Brain microvascular endothelial cell (primary cell): ENCODE measurements at regions not wholly inside any gene's neighbourhood (a gene's known extent, or its start where the extent isn't known, plus 50 kb on each side); places are given as distances from the start of the nearest gene placed in this dataset.

ENCODE experiments used
- DNase-seq: peaks from one replicate; pipeline ENCODE4 v3.0.0-alpha.2; 2020
- H3K27ac ChIP-seq: fragments of 250-450 bp; sonication (Bioruptor Pico); 2 replicates; pipeline ENCODE4 v1.5.1; 2020; ENCODE audit warnings: mild to moderate bottlenecking, moderate library complexity
- H3K27me3 ChIP-seq: fragments of 250-450 bp; sonication (Bioruptor Pico); replicated peaks from 2 replicates; pipeline ENCODE4 v1.5.1; 2020; ENCODE audit warnings: mild to moderate bottlenecking
- H3K36me3 ChIP-seq: fragments of 250-450 bp; sonication (Bioruptor Pico); replicated peaks from 2 replicates; pipeline ENCODE4 v1.5.1; 2020; ENCODE audit warnings: mild to moderate bottlenecking
- H3K4me3 ChIP-seq: 2 replicates; pipeline ENCODE4 v1.5.1; 2011; ENCODE audit warnings: low read depth, mild to moderate bottlenecking, control low read depth, low read length, moderate library complexity
- in situ Hi-C: cut with HindIII; loops from 2 replicates; pipeline ENCODE4 v1.10.0; 2017; ENCODE audit warnings: low sequenced_read_pairs, low pct_ligation_motif_present
- TF ChIP-seq, protein P1 (sequence below): IDR thresholded peaks from 2 replicates; pipeline ENCODE4 v1.5.1; 2011; ENCODE audit warnings: low read depth, mild to moderate bottlenecking, moderate library complexity, low read length, control low read depth, inconsistent platforms; ENCODE audit errors: missing control alignments

DNA sequence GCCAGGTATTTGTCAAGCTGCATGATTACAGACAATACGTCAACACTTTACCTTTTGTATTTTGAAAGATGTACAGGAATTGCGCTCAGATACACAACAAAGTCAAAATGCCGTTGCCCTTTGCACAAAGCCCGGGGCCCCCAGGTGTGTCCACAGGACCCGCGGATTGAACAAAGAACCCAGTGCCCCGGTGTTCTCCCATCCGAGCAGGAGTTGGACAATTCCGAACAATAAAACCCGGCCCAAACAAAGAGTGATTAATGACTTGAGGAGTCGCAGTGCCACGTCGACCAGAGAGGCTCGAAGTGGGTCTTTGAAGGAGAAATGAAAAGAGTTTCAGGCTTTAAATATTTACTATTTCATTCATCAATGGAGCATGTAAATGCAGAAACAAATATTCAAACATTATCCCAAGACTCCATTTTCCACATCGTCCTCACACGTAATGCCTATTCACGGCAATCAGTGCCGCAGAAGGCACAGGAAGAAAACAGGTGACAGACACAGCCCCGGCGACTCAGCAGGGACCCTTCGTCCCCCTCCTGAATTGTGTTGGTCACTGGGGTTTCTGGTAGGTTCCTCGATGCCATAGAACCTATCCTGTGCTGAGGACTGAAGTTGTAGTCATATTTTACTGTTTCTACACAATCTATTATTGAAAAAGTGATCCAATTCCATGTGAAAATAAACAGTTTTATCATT, 70.9 kb upstream of the MGMT start:
- no peak overlapping the region for H3K27ac ChIP-seq
- DNase-seq = no peak
- H3K36me3 ChIP-seq = no peaks in the 10 kb centered on the region
- in situ Hi-C loops = no loop called here
- no peaks in the 10 kb centered on the region for H3K27me3 ChIP-seq
- TF ChIP-seq, protein P1, sequence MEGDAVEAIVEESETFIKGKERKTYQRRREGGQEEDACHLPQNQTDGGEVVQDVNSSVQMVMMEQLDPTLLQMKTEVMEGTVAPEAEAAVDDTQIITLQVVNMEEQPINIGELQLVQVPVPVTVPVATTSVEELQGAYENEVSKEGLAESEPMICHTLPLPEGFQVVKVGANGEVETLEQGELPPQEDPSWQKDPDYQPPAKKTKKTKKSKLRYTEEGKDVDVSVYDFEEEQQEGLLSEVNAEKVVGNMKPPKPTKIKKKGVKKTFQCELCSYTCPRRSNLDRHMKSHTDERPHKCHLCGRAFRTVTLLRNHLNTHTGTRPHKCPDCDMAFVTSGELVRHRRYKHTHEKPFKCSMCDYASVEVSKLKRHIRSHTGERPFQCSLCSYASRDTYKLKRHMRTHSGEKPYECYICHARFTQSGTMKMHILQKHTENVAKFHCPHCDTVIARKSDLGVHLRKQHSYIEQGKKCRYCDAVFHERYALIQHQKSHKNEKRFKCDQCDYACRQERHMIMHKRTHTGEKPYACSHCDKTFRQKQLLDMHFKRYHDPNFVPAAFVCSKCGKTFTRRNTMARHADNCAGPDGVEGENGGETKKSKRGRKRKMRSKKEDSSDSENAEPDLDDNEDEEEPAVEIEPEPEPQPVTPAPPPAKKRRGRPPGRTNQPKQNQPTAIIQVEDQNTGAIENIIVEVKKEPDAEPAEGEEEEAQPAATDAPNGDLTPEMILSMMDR = no peak
- no peak overlapping the region for H3K4me3 ChIP-seq

DNA sequence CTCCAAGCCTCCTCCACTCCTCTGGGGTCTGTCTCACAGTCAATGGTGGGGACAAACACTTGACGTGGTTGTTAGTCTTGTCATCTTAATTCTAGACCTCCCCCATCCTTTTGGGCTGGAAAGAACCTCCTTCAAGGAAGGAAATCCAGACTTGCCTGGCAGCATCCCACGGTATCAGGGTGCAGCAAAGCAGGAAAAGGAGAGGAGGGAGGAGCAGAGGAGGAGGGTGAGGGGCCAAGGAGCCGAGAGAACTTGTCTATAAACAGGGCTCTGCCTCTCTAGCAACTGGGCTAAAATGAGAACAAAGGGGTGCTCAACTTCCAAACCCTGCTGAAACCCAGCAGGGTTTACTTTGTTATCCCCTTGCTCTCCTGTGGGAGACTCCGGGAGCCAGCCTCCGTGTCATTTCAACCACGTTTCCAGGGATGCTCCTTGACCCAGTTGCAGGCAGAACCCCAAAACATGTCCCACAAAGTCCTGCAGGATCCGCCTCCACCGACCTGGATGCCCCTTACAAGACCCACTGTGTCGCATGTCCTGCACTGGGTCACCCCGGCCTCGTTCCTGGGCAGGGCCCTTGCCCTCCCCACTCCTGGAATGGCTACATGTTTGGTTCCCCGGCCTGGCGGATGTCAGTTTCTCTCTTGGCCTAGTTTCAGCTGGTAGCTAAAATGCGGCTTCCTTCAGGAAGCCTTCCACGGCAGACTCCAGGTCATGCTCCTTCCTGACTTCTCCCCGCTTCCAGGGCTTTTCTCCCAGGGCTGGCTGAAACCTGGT, 69.7 kb upstream of the MGMT start:
- no peak overlapping the region for H3K4me3 ChIP-seq
- no peaks in the 10 kb centered on the region for H3K27me3 ChIP-seq
- in situ Hi-C loops = no loop called here
- TF ChIP-seq, protein P1 = no peak
- no peaks in the 10 kb centered on the region for H3K36me3 ChIP-seq
- no peak overlapping the region for H3K27ac ChIP-seq
- DNase-seq = no peak

DNA sequence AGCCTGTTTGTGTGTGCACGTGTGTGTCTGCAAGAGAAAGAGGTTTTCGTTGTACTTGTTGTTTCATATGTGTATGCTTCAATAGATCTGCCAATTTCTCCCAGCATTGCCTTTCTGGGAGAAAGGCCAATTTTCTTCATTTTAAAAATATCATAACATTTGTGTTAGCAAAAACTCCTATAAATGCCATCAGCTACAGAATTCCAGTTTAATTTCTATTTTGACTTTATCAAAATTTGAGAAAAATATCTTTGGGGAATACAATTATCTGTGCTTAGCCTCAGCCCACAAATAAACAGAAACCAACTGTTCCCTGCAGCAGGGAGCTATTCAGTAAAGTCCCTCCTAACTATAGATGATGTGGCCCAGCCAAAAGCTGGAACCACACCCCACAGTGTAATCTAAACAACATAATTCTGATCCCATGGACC, 68.3 kb upstream of the MGMT start:
- no peak overlapping the region for H3K27ac ChIP-seq
- in situ Hi-C loops = no loop called here
- TF ChIP-seq, protein P1 = no peak
- DNase-seq = no peak
- H3K27me3 ChIP-seq = no peaks in the 10 kb centered on the region
- H3K36me3 ChIP-seq = no peaks in the 10 kb centered on the region
- no peak overlapping the region for H3K4me3 ChIP-seq

DNA sequence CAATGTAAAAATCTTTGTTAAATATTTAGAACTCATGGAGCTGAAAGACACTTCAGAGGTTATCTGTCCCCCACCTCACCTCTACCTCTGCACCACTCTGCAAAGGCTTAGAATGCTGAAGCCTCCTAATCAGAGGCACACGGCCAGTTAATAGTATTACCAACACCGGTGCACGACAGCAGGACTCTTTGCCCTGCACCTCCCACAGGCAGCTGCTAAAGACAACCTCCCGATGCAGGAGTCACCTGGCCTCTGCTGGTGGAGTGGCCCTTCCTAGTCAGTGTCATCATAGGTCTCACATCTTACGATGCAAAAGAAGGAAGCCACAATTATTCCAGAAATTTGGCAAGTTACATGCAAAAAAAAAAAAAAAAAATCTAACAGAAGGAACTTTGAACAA, 66.6 kb upstream of the MGMT start:
- H3K36me3 ChIP-seq = no peaks in the 10 kb centered on the region
- H3K27me3 ChIP-seq = no peaks in the 10 kb centered on the region
- TF ChIP-seq, protein P1 = no peak
- H3K27ac ChIP-seq = no peak overlapping the region
- DNase-seq = no peak
- in situ Hi-C loops = no loop called here
- H3K4me3 ChIP-seq = no peak overlapping the region

DNA sequence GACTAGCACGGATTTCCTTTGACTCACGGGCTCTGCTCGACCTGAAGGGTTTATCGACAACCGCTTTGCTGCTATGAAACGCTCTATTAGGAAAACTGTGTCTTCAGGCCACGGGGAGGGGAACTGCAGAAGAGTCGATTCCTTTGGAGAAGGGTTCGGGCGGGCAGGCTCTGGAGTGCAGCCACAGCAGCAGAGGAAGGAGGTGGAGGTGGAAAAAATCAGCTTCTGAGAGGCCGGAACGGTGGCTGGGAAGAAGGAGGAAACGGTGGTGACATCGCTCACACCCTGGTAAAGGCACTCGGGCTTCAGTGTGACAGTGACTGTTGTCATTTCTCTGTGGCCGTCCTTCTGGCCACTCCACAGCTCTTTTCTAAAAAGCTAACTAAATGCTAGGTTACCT, 64.6 kb upstream of the MGMT start:
- TF ChIP-seq, protein P1 = no peak
- DNase-seq = no peak
- Histone ChIP-seq H3K27me3 (no peaks in the 10 kb centered on the region), H3K4me3 (no peak overlapping the region), H3K27ac (no peak overlapping the region), H3K36me3 (no peaks in the 10 kb centered on the region)
- in situ Hi-C loops = no loop called here

DNA sequence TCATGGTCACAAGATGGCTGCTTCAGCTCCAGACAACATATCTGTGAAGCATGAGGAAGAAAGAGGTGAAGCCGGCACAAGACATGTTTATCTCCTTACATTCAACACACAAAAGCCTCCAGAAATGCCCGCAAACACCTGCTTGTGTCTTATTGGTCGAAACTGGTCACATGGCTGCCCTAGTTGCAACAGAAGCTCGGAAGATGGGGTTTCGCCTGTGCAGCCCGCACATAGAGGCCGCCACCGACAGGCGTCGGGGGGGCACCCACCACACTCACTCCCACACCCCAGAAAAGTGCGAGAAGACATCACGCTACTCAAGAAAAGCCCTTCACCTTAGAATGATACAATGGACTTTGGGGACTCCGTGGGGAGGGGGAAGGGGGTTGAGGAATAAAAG, 63.0 kb upstream of the MGMT start:
- Histone ChIP-seq H3K36me3 (no peaks in the 10 kb centered on the region), H3K27me3 (no peaks in the 10 kb centered on the region), H3K4me3 (no peak overlapping the region), H3K27ac (no peak overlapping the region)
- in situ Hi-C loops = no loop called here
- TF ChIP-seq, protein P1 = no peak
- no peak for DNase-seq
